Effector memory CD8-positive, alpha-beta T cell (primary cell): ENCODE measurements at regions not wholly inside any gene's neighbourhood (a gene's known extent, or its start where the extent isn't known, plus 50 kb on each side); places are given as distances from the start of the nearest gene placed in this dataset.
"Not testable (repeated sequence)": the region's sequence is repeated elsewhere in the genome, so short reads cannot be mapped to it uniquely, and the experiment has no call there.

Experiments used
- ATAC-seq: fragments of 150-1000 bp; cut with Tn5 transposase; replicated peaks from 2 replicates; pipeline ENCODE4 v1.10.0; 2021; ENCODE audit warnings: mild to moderate bottlenecking, moderate library complexity
- DNase-seq, 3 experiments: peaks; one replicate each; pipeline ENCODE4 v3.0.0; 2021
- H3K27ac Mint-ChIP-seq, 2 donors: one replicate each; pipeline ENCODE4 v1.8.0; 2022; ENCODE audit warnings: mild to moderate bottlenecking in 2 of 2, mixed read lengths in 2 of 2, moderate library complexity in 2 of 2
- H3K27me3 Mint-ChIP-seq, 2 donors: one replicate each; pipeline ENCODE4 v1.8.0; 2022; ENCODE audit warnings: mixed read lengths in 2 of 2
- H3K36me3 Mint-ChIP-seq: one replicate; pipeline ENCODE4 v1.8.0; 2022; ENCODE audit warnings: mild to moderate bottlenecking, moderate library complexity, mixed read lengths; ENCODE audit not compliant: insufficient read depth
- H3K4me1 Mint-ChIP-seq, 2 donors: one replicate each; pipeline ENCODE4 v1.8.0; 2022; ENCODE audit warnings: low read depth in 2 of 2, mixed read lengths in 2 of 2
- H3K4me3 Mint-ChIP-seq, 2 donors: one replicate each; pipeline ENCODE4 v1.8.0; 2022; ENCODE audit warnings: mild to moderate bottlenecking in 2 of 2, mixed read lengths in 2 of 2, moderate library complexity in 2 of 2
- H3K9me3 Mint-ChIP-seq, 2 donors: one replicate each; pipeline ENCODE4 v1.8.0; 2022; ENCODE audit warnings: mixed read lengths in 2 of 2

DNA sequence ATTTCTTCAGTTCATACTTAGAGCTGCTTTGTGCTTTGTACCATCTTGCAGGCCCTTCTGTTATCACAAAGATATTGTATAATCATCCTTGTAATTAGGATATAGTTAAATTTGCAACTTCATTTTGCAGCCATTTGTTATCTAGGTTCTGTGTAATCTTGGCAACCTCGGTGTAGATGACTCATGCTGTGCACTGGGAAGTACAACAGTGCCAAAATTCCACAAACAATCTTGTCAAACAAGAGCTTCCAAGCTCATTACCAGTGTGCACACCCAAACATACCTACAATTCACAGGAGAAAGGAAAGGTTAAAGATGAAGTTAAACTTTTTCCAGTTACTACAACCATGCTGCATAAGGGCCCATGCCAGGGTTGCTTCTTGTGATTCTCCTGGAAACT, 1231.8 kb downstream of the CDH11 start:
- Mint-ChIP-seq H3K9me3 (peaks cover 5 to 16% of the 10 kb centered on the region in 2 donors), H3K27me3 (no peaks in the 10 kb centered on the region), H3K4me3 (no peak overlapping the region), H3K36me3 (no peaks in the 10 kb centered on the region), H3K4me1 (no peaks in the 10 kb centered on the region), H3K27ac (no peak overlapping the region)
- ATAC-seq: no peak
- no peak for DNase-seq

DNA sequence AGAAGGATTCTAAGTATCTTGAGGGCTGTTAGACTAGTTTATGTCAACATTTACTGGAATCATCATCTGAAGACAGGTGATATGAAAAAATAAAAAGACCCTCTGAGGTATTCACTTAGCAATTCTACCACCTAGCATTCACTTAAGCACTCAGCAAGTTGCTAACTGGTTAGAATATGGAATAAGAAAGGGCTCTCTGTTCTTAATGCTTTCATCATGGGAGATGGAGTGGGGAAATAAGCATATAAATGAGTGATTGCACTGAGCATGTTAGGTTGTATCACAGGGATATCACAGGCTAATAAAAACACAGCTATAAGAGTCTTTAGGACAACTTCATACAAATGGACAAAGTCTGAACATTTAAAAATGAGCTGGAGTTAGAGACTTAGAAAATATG, 1238.8 kb downstream of the CDH11 start:
- H3K9me3 Mint-ChIP-seq: peaks cover 6 to 7% of the 10 kb centered on the region in 2 donors
- no peak overlapping the region for H3K27ac Mint-ChIP-seq
- H3K4me1 Mint-ChIP-seq: no peaks in the 10 kb centered on the region
- no peak overlapping the region for H3K4me3 Mint-ChIP-seq
- DNase-seq (no peak), ATAC-seq (no peak)
- no peaks in the 10 kb centered on the region for H3K27me3 Mint-ChIP-seq
- H3K36me3 Mint-ChIP-seq: no peaks in the 10 kb centered on the region

DNA sequence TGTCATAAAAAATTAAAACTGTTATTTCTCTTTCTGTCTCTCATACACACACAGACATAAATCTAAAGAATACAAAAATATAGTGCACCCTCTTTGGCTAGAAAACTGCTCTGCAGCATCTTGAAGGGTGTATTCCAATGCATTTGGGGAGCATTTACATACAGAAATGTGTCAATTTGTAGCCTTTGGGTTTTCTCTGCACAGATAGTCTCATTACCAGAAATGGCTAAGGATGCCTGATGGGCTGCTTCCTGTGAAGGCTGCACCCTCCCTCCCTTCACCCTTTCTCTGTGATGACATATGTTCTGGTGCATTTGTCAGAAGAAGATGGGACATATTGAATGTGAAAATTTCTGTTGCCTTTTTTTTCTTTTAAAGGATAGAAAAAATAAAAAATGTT, 1239.3 kb downstream of the CDH11 start:
- ATAC-seq: no peak
- no peak for DNase-seq
- Mint-ChIP-seq H3K27me3 (no peaks in the 10 kb centered on the region), H3K9me3 (peaks cover 6 to 7% of the 10 kb centered on the region in 2 donors), H3K4me3 (no peak overlapping the region), H3K27ac (no peak overlapping the region), H3K4me1 (no peaks in the 10 kb centered on the region), H3K36me3 (no peaks in the 10 kb centered on the region)

DNA sequence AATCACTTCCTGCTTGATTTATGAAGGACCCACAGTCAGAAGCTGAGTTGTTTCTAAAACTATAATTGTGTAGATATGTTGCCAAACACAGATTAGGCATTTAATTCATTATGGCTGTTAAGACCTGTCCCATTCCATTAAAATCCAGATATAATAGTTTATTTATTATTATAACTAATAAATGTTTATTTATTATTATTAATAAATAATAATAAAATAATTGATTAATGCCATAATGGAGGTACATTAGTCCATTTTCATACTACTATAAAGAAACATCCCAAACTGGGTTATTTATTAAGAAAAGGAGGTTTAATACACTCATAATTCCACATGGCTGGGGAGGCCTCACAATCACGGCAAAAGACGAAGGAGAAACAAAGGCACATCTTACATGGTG, 1240.9 kb downstream of the CDH11 start:
- Mint-ChIP-seq H3K36me3 (no peaks in the 10 kb centered on the region), H3K9me3 (peaks cover 8 to 17% of the 10 kb centered on the region in 2 donors), H3K27me3 (no peaks in the 10 kb centered on the region), H3K4me3 (no peak overlapping the region), H3K4me1 (no peaks in the 10 kb centered on the region), H3K27ac (no peak overlapping the region)
- ATAC-seq (no peak), DNase-seq (no peak)

DNA sequence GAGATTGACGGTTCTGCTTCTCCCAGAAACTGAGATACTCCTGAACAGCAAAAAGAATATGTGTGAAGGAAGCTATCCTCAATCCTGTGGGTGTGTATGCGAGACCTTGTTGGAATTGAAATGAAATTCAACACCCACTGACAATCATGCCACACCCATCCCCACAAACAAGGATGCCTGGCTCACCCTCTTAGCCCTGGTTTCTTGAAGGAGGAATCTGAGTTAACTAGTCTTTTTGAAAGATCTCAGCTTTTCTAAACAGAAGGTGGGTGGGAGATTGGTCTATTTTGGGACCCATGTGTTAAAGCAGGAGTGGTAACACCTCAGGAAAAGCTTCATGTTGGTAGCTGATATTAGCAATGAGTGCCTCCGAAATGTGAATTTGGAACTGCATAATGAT, 1244.5 kb downstream of the CDH11 start:
- ATAC-seq (no peak), DNase-seq (no peak)
- Mint-ChIP-seq H3K27me3 (no peaks in the 10 kb centered on the region), H3K36me3 (no peaks in the 10 kb centered on the region), H3K9me3 (peaks cover 9 to 17% of the 10 kb centered on the region in 2 donors), H3K27ac (no peak overlapping the region), H3K4me1 (no peaks in the 10 kb centered on the region), H3K4me3 (no peak overlapping the region)

DNA sequence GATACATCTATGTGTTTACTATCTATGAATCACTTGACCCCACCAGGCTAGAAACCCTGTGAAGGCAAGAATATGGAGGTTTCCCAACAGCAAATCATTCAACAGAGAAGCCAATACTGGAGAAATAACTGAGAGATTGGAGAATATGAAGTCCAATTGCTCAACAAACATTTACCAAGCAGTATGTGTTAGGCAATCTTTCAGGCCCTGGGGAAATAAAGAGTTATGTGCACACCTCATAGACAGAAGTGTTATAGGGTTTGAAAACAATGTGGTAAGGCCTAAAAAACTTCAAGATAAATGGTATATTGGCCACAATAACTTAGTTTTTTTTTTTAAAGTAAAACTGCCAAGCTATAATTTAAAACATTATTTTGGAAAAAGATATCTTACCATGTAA, 1245.8 kb downstream of the CDH11 start:
- H3K9me3 Mint-ChIP-seq: peaks cover 8 to 11% of the 10 kb centered on the region in 2 donors
- ATAC-seq (no peak), DNase-seq (no peak)
- no peaks in the 10 kb centered on the region for H3K36me3 Mint-ChIP-seq
- H3K4me1 Mint-ChIP-seq: no peaks in the 10 kb centered on the region
- no peak overlapping the region for H3K27ac Mint-ChIP-seq
- no peak overlapping the region for H3K4me3 Mint-ChIP-seq
- no peaks in the 10 kb centered on the region for H3K27me3 Mint-ChIP-seq

DNA sequence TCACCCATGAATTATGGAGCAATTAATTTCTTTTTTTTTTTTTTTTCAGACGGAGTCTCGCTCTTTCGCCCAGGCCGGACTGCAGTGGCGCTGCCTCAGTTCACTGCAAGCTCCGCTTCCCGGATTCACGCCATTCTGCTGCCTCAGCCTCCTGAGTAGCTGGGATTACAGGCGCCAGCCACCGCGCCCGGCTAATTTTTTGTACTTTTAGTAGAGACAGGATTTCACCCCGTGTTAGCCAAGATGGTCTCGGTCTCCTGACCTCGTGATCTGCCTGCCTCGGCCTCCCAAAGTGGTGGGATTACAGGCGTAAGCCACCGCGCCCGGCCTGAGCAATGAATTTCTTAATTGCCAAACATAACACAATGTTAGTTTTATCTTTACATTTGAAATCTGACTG, 1261.2 kb downstream of the CDH11 start:
- H3K9me3 Mint-ChIP-seq: peaks cover 4 to 13% of the 10 kb centered on the region in 2 donors

DNA sequence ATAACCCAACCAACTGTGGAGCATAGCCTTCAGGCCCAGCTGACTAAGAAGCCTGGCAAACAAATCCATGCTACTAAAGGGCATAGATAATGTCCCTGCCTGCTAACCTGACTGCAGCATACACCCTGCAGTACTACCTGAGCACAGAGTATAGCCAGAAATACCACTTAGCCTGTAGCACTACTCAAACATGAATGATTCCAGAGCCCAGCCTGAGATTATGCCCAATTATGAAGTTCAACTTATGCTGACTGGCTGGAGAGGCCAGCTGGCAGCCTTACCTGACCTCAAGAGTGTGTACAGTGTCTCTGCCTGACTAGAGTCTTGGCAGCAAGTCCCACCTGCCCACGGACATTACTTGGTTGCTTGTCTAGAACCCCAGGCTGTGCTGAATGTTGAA, 1265.3 kb downstream of the CDH11 start:
- H3K36me3 Mint-ChIP-seq: no peaks in the 10 kb centered on the region
- H3K4me3 Mint-ChIP-seq: no peak overlapping the region
- no peaks in the 10 kb centered on the region for H3K27me3 Mint-ChIP-seq
- H3K27ac Mint-ChIP-seq: no peak overlapping the region
- H3K4me1 Mint-ChIP-seq: no peaks in the 10 kb centered on the region
- no peak for DNase-seq
- H3K9me3 Mint-ChIP-seq: peaks cover 0 to 2% of the 10 kb centered on the region in 2 donors
- ATAC-seq: no peak

More for the DNA sequence above, 1261.2 kb downstream of the CDH11 start:
- not testable (repeated sequence) for H3K36me3 Mint-ChIP-seq, H3K4me1 Mint-ChIP-seq, DNase-seq, ATAC-seq, H3K4me3 Mint-ChIP-seq, H3K27me3 Mint-ChIP-seq, H3K27ac Mint-ChIP-seq

DNA sequence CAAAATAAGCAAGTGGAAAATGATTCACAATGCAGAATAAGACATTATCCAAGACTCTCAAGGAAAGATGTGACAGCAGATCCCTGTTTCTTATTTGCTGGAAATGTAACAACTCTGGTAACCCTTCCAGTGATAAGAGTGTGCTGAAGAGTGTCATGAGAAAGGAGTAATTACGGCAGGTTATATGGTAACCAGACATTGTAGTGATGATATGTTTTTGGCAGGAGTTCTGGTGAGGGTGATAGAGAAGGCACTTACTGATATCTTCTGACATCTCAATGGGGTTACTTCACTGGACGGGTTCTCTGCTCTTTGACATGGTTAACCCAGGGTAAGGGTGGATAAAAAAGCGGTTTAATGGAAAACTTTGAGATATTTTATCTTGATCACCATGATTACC, 1270.9 kb downstream of the CDH11 start:
- no peaks in the 10 kb centered on the region for H3K4me1 Mint-ChIP-seq
- ATAC-seq (no peak), DNase-seq (no peak)
- no peak overlapping the region for H3K4me3 Mint-ChIP-seq
- no peaks in the 10 kb centered on the region for H3K27me3 Mint-ChIP-seq
- peaks cover 7 to 22% of the 10 kb centered on the region in 2 donors for H3K9me3 Mint-ChIP-seq
- no peak overlapping the region for H3K27ac Mint-ChIP-seq
- no peaks in the 10 kb centered on the region for H3K36me3 Mint-ChIP-seq

DNA sequence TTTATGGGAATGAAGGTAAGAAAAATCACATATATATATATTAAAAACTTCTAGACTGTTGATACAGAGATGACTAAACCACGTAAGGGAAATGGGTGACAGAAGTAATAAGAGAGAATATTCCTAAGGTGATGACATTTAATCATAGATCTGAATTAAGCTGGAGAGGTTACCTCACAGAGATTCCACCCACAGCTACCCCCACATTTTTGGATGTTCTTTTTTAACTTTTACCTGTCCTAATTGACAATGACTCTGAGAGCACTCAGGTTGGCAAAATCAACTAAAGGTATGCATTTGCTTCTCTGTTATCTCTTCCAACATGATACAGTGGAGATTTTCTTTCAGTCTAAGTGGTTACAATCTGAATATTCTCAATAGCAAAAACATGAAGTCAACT, 1280.6 kb downstream of the CDH11 start:
- Mint-ChIP-seq H3K9me3 (peaks cover 10 to 18% of the 10 kb centered on the region in 2 donors), H3K4me3 (no peak overlapping the region)
- no peak for ATAC-seq

DNA sequence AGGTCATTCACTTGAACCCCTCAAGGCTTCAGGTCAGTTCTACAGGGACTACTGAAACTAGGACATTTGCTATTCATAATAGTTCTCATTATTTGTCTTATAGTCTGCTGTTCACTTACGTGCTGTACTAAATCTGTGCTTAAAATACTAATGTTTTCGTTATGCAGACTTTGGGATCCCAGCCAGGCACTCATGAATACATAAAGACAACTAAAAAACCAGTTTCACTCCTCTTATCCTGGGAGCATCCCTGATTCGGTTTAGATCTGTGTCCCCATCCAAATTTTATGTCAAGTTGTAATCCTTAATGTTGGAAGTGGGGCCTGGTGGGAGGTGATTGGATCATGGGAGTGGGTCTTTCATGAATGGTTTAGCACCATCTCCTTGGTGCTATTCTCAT, 1291.8 kb downstream of the CDH11 start:
- DNase-seq (no peak), ATAC-seq (no peak)
- Mint-ChIP-seq H3K27me3 (no peaks in the 10 kb centered on the region), H3K27ac (no peak overlapping the region), H3K4me3 (no peak overlapping the region), H3K36me3 (no peaks in the 10 kb centered on the region), H3K4me1 (no peaks in the 10 kb centered on the region), H3K9me3 (peaks cover 10 to 15% of the 10 kb centered on the region in 2 donors)

More for the DNA sequence above, 1280.6 kb downstream of the CDH11 start:
- H3K36me3 Mint-ChIP-seq: no peaks in the 10 kb centered on the region
- no peaks in the 10 kb centered on the region for H3K4me1 Mint-ChIP-seq
- no peak overlapping the region for H3K27ac Mint-ChIP-seq
- no peaks in the 10 kb centered on the region for H3K27me3 Mint-ChIP-seq
- no peak for DNase-seq

DNA sequence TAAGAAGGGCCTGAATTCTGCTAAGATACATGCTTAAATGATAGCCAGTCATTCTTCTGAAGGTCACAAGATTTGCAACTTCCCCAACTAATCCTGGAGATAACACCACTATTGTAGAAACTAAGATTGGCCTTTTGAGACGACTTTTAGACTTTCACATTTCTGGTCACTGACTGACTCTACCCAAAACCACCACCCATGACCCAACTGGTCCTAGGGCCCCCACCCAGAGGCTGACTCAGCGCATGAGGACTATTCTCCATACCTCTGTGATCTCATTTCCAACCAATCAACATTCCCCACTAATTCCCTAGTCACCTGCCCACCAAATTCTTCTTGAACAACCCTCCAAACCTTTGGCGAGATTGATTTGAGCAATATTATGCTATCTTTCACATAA, 1299.0 kb downstream of the CDH11 start:
- peaks cover 15 to 24% of the 10 kb centered on the region in 2 donors for H3K9me3 Mint-ChIP-seq
- no peak overlapping the region for H3K4me3 Mint-ChIP-seq
- H3K27ac Mint-ChIP-seq: no peak overlapping the region
- no peak for ATAC-seq
- no peak for DNase-seq
- H3K27me3 Mint-ChIP-seq: no peaks in the 10 kb centered on the region
- H3K36me3 Mint-ChIP-seq: no peaks in the 10 kb centered on the region
- H3K4me1 Mint-ChIP-seq: no peaks in the 10 kb centered on the region

DNA sequence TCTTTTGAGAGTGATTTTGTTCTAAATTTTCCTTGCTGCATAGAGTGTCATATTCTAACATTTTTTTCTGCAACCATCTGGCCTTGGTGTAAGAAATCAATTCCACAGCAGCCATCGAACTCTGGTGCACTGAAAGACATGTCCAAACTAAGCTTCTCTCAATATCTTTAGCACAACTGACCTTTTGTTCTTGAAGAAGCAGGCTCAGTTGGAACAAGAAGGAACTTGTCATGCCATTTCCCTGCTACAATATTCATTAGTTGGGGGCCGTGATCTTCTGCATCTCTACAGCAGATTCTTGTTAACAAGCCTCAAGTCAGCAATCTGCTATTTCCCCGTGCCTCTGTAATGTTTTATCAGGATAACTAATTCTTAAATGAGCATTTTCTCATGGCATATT, 1305.6 kb downstream of the CDH11 start:
- DNase-seq (no peak), ATAC-seq (no peak)
- Mint-ChIP-seq H3K27me3 (no peaks in the 10 kb centered on the region), H3K27ac (no peak overlapping the region), H3K4me3 (no peak overlapping the region), H3K36me3 (no peaks in the 10 kb centered on the region), H3K9me3 (peaks cover 4 to 17% of the 10 kb centered on the region in 2 donors), H3K4me1 (no peaks in the 10 kb centered on the region)

DNA sequence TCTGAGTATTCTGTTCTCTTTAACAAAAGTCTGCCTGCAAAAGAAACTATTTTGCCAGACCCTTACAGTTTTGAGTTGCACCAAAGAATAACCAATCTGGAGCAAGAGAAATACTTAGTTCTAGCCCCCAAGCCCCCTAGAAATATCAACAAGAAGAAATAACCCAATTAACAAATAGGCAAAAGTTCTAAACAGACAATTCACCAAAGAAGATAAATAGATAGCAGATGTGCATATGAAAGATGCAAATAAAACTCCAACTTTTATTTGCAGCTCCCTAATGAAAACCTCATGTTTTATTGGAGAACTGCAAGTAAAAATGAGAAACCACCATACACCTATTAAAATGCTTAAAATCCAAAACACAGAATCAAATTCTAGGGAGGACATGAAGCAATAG, 1308.0 kb downstream of the CDH11 start:
- H3K4me3 Mint-ChIP-seq: no peak overlapping the region
- H3K27me3 Mint-ChIP-seq: no peaks in the 10 kb centered on the region
- no peaks in the 10 kb centered on the region for H3K36me3 Mint-ChIP-seq
- ATAC-seq (no peak), DNase-seq (no peak)
- H3K4me1 Mint-ChIP-seq: no peaks in the 10 kb centered on the region
- H3K27ac Mint-ChIP-seq: no peak overlapping the region
- peaks cover 4 to 17% of the 10 kb centered on the region in 2 donors for H3K9me3 Mint-ChIP-seq

DNA sequence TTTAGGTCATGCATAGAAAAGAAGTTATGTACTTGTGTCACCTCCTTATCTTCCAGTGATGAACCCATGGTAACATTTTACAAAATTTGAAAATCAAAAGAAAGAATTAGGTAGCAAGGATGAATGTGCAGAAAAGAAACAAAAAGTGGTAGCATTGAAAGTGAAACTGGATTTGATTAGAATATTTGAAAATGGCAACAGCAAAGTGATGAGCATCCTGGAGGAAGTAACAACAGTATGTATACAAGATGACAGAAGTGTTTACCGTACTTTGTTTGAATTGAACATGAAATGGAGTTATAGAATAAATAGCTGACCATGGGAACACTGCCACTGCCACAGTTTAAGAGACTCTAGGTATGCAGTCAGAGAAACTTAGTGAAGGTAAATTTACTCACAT, 1313.1 kb downstream of the CDH11 start:
- Mint-ChIP-seq H3K27me3 (no peaks in the 10 kb centered on the region), H3K36me3 (no peaks in the 10 kb centered on the region), H3K4me1 (no peaks in the 10 kb centered on the region), H3K27ac (no peak overlapping the region), H3K4me3 (no peak overlapping the region), H3K9me3 (peaks cover 0 to 5% of the 10 kb centered on the region in 2 donors)
- no peak for DNase-seq
- no peak for ATAC-seq
